Endothelial cell of umbilical vein (primary cell): ENCODE measurements at regions not wholly inside any gene's neighbourhood (a gene's known extent, or its start where the extent isn't known, plus 50 kb on each side); places are given as distances from the start of the nearest gene placed in this dataset.

Source experiments
- BruUV-seq: library from RNA; stranded (reverse); fragments of 400-500 nt; replicated peaks from 2 replicates; lab custom pipeline; 2021; lab: Mats Ljungman, UMichigan
- CTCF ChIA-PET: fragments of 300-600, 350-600 bp; sonication (Branson Sonifier 250); formaldehyde crosslinking; loops from one replicate; lab custom pipeline; 2021; ENCODE audit warnings: antibody characterized with exemption, inconsistent platforms; lab: Charles Lee
- POLR2A ChIA-PET: fragments of 300-600, 350-600 bp; sonication (Branson Sonifier 250); formaldehyde crosslinking; loops from one replicate; lab custom pipeline; 2021; ENCODE audit warnings: antibody characterized with exemption, inconsistent platforms; lab: Charles Lee
- DNase-seq: peaks from one replicate; pipeline ENCODE4 v3.0.0-alpha.2; 2011; ENCODE audit warnings: low read depth, low spot score
- FAIRE-seq: peaks from 2 replicates; lab custom pipeline; 2011; peaks lifted over from hg19 to GRCh38; lab: Jason Lieb, UNC
- H2AFZ ChIP-seq: 2 replicates; pipeline ENCODE4 v1.6.0; 2012; ENCODE audit warnings: low read depth, low read length, control low read depth, inconsistent platforms
- H3K27ac ChIP-seq: 2 replicates; pipeline ENCODE4 v1.5.1; 2011; ENCODE audit warnings: low read depth, mild to moderate bottlenecking, control low read depth, low read length, moderate library complexity; ENCODE audit not compliant: insufficient read depth
- H3K27me3 ChIP-seq, 2 experiments: 2 replicates each; pipeline versions ENCODE4 v1.6.0 to v1.6.1; 2011; ENCODE audit warnings: low read length in 2 of 2, mixed read lengths in 1 of 2; ENCODE audit not compliant: control insufficient read depth in 2 of 2, insufficient read depth in 2 of 2
- H3K36me3 ChIP-seq, 2 experiments: 2 replicates in 1 of 2; 3 replicates in 1 of 2; pipeline ENCODE4 v1.5.1; 2011; ENCODE audit warnings: low read length in 2 of 2, mild to moderate bottlenecking in 1 of 2, moderate library complexity in 1 of 2; ENCODE audit not compliant: control insufficient read depth in 2 of 2, insufficient read depth in 2 of 2; ENCODE audit errors: extremely low read depth in 1 of 2
- H3K4me1 ChIP-seq: 3 replicates; pipeline ENCODE4 v1.5.1; 2011; ENCODE audit warnings: mild to moderate bottlenecking, low read length; ENCODE audit not compliant: control insufficient read depth, insufficient read depth; ENCODE audit errors: extremely low read depth
- H3K4me2 ChIP-seq: 2 replicates; pipeline ENCODE4 v1.6.1; 2011; ENCODE audit warnings: low read length, control low read depth, mixed read lengths; ENCODE audit not compliant: insufficient read depth
- H3K4me3 ChIP-seq, 3 experiments: fragments of 200-600 bp in 1 of 3; sonication (generic), shearing (Covaris generic) in 1 of 3; replicated peaks in 1 of 3; 2 replicates each; pipeline ENCODE4 v1.5.1; 2011 to 2016; ENCODE audit warnings: control low read depth in 3 of 3, low read length in 3 of 3, mild to moderate bottlenecking in 2 of 3, inconsistent platforms in 1 of 3, low read depth in 1 of 3, moderate library complexity in 1 of 3; ENCODE audit not compliant: insufficient read depth in 1 of 3
- H3K79me2 ChIP-seq: 2 replicates; pipeline ENCODE4 v1.6.0; 2012; ENCODE audit warnings: low read length, inconsistent platforms; ENCODE audit not compliant: control insufficient read depth, insufficient read depth
- H3K9ac ChIP-seq: replicated peaks from 2 replicates; pipeline ENCODE3; 2011; ENCODE audit warnings: low read length, control low read depth; ENCODE audit not compliant: insufficient read depth; ENCODE audit errors: extremely low read depth
- H3K9me1 ChIP-seq: replicated peaks from 3 replicates; pipeline ENCODE4 v1.6.0; 2011; ENCODE audit warnings: mild to moderate bottlenecking, low read length; ENCODE audit not compliant: control insufficient read depth, insufficient read depth; ENCODE audit errors: extremely low read depth
- H3K9me3 ChIP-seq: replicated peaks from 2 replicates; pipeline ENCODE4 v1.5.1; 2012; ENCODE audit warnings: low read length, inconsistent platforms; ENCODE audit not compliant: control insufficient read depth, insufficient read depth
- H4K20me1 ChIP-seq: replicated peaks from 2 replicates; pipeline ENCODE3; 2011; ENCODE audit warnings: mild to moderate bottlenecking, low read length; ENCODE audit not compliant: control insufficient read depth, insufficient read depth; ENCODE audit errors: extremely low read depth
- EZH2 ChIP-seq: IDR thresholded peaks from 2 replicates; pipeline ENCODE4 v1.6.1; 2012; ENCODE audit warnings: borderline replicate concordance, low read depth, mild to moderate bottlenecking, moderate library complexity, low read length, inconsistent platforms; ENCODE audit not compliant: severe bottlenecking
- FOS ChIP-seq: IDR thresholded peaks from 2 replicates; pipeline ENCODE4 v1.6.1; 2011; ENCODE audit warnings: mild to moderate bottlenecking, low read length, moderate library complexity, borderline replicate concordance; ENCODE audit not compliant: insufficient read depth
- MYC ChIP-seq: IDR thresholded peaks from one replicate; pipeline ENCODE4 v1.6.1; 2011; ENCODE audit warnings: mild to moderate bottlenecking, low read depth, low read length
- POLR2A ChIP-seq: IDR thresholded peaks from 2 replicates; pipeline ENCODE4 v1.6.1; 2012; ENCODE audit warnings: low read depth, mild to moderate bottlenecking, control low read depth, low read length
- POLR2AphosphoS5 ChIP-seq: IDR thresholded peaks from 2 replicates; pipeline ENCODE4 v1.6.1; 2012; ENCODE audit warnings: low read depth, mild to moderate bottlenecking, control low read depth, low read length, moderate library complexity; ENCODE audit not compliant: insufficient read depth
- dilution Hi-C: fragments of 300-500 bp; cut with MboI; formaldehyde crosslinking; loops from one replicate; pipeline ENCODE4 v1.15.0; 2019; ENCODE audit warnings: low sequenced_read_pairs; ENCODE audit not compliant: extremely low pct_ligation_motif_present
- intact Hi-C: fragments of 100-400 bp; cut with micrococcal nuclease; formaldehyde crosslinking; loops from one replicate; pipeline ENCODE4 v1.10.0; 2022

DNA sequence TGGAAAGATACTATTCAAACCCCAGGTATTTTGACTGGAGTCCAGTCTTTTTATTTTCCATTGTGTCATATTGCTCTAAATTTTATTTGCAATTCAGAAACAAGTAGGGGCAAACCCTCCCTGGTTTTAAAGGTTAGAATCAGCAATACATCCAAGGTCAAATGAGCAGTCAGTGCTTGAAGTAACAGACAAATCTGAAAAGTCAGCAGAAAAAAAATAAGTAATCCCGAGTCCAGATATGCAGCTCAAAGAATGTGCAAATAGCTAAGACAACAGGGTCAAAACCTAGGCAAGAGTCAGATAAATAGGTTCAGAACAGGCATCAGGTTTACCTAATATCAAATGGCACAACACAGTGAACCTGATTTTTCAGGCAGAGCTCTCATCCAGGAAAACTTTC is 367.0 kb downstream of the STK39 start:
- TF ChIP-seq FOS (no peak), POLR2AphosphoS5 (no peak), MYC (no peak), POLR2A (no peak)
- no peak overlapping the region for H3K9ac ChIP-seq
- H2AFZ ChIP-seq, result no peak overlapping the region
- no peaks in the 10 kb centered on the region for H3K4me1 ChIP-seq
- ChIA-PET CTCF (no interaction called here), POLR2A (no interaction called here)
- H3K27me3 ChIP-seq, result no peaks in the 10 kb centered on the region
- no peak overlapping the region for H3K4me3 ChIP-seq
- H3K9me1 ChIP-seq, result no peaks in the 10 kb centered on the region
- no peaks in the 10 kb centered on the region for H3K36me3 ChIP-seq
- no TSS peak for BruUV-seq
- dilution Hi-C loops (no loop called here), intact Hi-C loops (no loop called here)
- DNase-seq (no peak), FAIRE-seq (no peak)
- H3K4me2 ChIP-seq, result no peak overlapping the region
- H3K9me3 ChIP-seq, result no peaks in the 10 kb centered on the region
- no peaks in the 10 kb centered on the region for H4K20me1 ChIP-seq
- H3K27ac ChIP-seq, result no peak overlapping the region
- H3K79me2 ChIP-seq, result no peaks in the 10 kb centered on the region

DNA sequence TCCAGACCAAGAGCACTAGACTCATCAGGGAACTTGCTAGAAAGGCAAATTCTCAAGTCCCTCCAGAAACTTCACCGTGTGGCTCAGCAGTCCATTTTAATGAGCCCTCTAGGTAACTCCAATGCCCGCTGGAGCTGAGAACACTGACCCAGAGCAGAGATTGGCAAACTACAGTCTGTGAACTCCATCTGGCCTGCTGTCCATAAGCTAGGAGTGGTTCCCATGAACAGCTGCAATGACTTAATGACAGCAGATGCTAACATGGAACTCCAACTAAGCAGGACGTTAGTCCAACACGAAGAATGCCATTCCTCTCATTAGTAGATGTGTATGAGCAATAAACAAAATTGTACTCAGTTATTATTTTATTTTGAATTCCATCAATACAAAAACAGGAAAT is 371.9 kb downstream of the STK39 start:
- no peak overlapping the region for H3K4me2 ChIP-seq
- ChIA-PET CTCF (no interaction called here), POLR2A (no interaction called here)
- TF ChIP-seq EZH2, result no peak
- no peaks in the 10 kb centered on the region for H4K20me1 ChIP-seq
- intact Hi-C loops (no loop called here), dilution Hi-C loops (no loop called here)
- FAIRE-seq (no peak), DNase-seq (no peak)
- no peaks in the 10 kb centered on the region for H3K4me1 ChIP-seq
- H3K9ac ChIP-seq, result no peak overlapping the region
- no peak overlapping the region for H3K27ac ChIP-seq
- H3K4me3 ChIP-seq, result no peak overlapping the region
- H2AFZ ChIP-seq, result no peak overlapping the region
- no peaks in the 10 kb centered on the region for H3K9me1 ChIP-seq
- H3K79me2 ChIP-seq, result no peaks in the 10 kb centered on the region
- H3K27me3 ChIP-seq, result no peaks in the 10 kb centered on the region
- H3K9me3 ChIP-seq, result no peaks in the 10 kb centered on the region
- no peaks in the 10 kb centered on the region for H3K36me3 ChIP-seq
- no TSS peak for BruUV-seq
